HEK293 (cell line): ENCODE measurements at regions not wholly inside any gene's neighbourhood (a gene's known extent, or its start where the extent isn't known, plus 50 kb on each side); places are given as distances from the start of the nearest gene placed in this dataset.

Source experiments
- ATF2 ChIP-seq: fragments of 450-650 bp; formaldehyde crosslinking; IDR thresholded peaks from 2 replicates; pipeline ENCODE4 v1.5.1; 2016; ENCODE audit warnings: missing biosample characterization, missing genetic modification characterization, low read depth
- CTCF ChIP-seq: fragments of 450-650 bp; formaldehyde crosslinking; IDR thresholded peaks from 2 replicates; pipeline ENCODE4 v1.5.1; 2016; ENCODE audit warnings: missing biosample characterization, missing genetic modification characterization
- KLF10 ChIP-seq: fragments of 450-650 bp; IDR thresholded peaks from 2 replicates; pipeline ENCODE4 v1.5.1; 2018; ENCODE audit warnings: missing biosample characterization, mild to moderate bottlenecking, missing genetic modification characterization
- MEIS1 ChIP-seq: sonication (generic); formaldehyde crosslinking; IDR thresholded peaks from 2 replicates; pipeline ENCODE4 v1.8.1; 2022; ENCODE audit warnings: missing genetic modification reagents, mild to moderate bottlenecking, borderline replicate concordance
- REST ChIP-seq: fragments of 450-650 bp; formaldehyde crosslinking; IDR thresholded peaks from 2 replicates; pipeline ENCODE4 v1.5.1; 2016; ENCODE audit warnings: missing biosample characterization, missing genetic modification characterization
- TCF7L2 ChIP-seq: IDR thresholded peaks from 2 replicates; pipeline ENCODE4 v1.6.1; 2011; ENCODE audit warnings: low read depth, mild to moderate bottlenecking, inconsistent platforms, low read length, moderate library complexity, borderline replicate concordance
- ZBTB49 ChIP-seq: fragments of 450-650 bp; formaldehyde crosslinking; IDR thresholded peaks from 2 replicates; pipeline ENCODE4 v1.5.1; 2016; ENCODE audit warnings: missing biosample characterization, missing genetic modification characterization, low read depth
- ZNF140 ChIP-seq: fragments of 450-650 bp; formaldehyde crosslinking; IDR thresholded peaks from 2 replicates; pipeline ENCODE4 v1.5.1; 2016; ENCODE audit warnings: missing biosample characterization, missing genetic modification characterization
- ZNF146 ChIP-seq: fragments of 450-650 bp; formaldehyde crosslinking; IDR thresholded peaks from 2 replicates; pipeline ENCODE4 v1.5.1; 2016; ENCODE audit warnings: missing biosample characterization, missing genetic modification characterization
- ZNF585B ChIP-seq: fragments of 450-650 bp; formaldehyde crosslinking; IDR thresholded peaks from 2 replicates; pipeline ENCODE4 v1.5.1; 2016; ENCODE audit warnings: missing biosample characterization, missing genetic modification characterization
- ZNF629 ChIP-seq: fragments of 450-650 bp; formaldehyde crosslinking; IDR thresholded peaks from 2 replicates; pipeline ENCODE4 v1.5.1; 2017; ENCODE audit warnings: missing biosample characterization, missing genetic modification characterization

GRCh38 chr2:64303250-64303649, 150.7 kb upstream of the LGALSL start:
- TF ChIP-seq CTCF (tag by site-specific recombination) (no peak), TCF7L2 (no peak), KLF10 (tag by site-specific recombination) (no peak), ZNF140 (tag by site-specific recombination) (no peak), ZNF585B (no peak), MEIS1 (CRISPR knock-in tag) (no peak), ZBTB49 (tag by site-specific recombination) (no peak), ZNF146 (tag by site-specific recombination) (no peak), ATF2 (tag by site-specific recombination) (no peak), ZNF629 (no peak), REST (no peak)
